OCI-LY1 (cell line): ENCODE measurements at regions not wholly inside any gene's neighbourhood (a gene's known extent, or its start where the extent isn't known, plus 50 kb on each side); places are given as distances from the start of the nearest gene placed in this dataset.

ENCODE experiments used
- EZH2 ChIP-seq: fragments of 200-600 bp; sonication (generic), shearing (Covaris generic); IDR thresholded peaks from 2 replicates; pipeline ENCODE4 v1.8.0; 2017; ENCODE audit warnings: borderline replicate concordance, mixed run types, mild to moderate bottlenecking, antibody characterized with exemption, low read length, moderate library complexity, mixed read lengths
- TF ChIP-seq, protein P1 (sequence below): fragments of 200-600 bp; sonication (generic), shearing (Covaris generic); IDR thresholded peaks from 2 replicates; pipeline ENCODE4 v1.5.1; 2017; ENCODE audit warnings: mild to moderate bottlenecking, antibody characterized with exemption, low read length, moderate library complexity, mixed read lengths

DNA sequence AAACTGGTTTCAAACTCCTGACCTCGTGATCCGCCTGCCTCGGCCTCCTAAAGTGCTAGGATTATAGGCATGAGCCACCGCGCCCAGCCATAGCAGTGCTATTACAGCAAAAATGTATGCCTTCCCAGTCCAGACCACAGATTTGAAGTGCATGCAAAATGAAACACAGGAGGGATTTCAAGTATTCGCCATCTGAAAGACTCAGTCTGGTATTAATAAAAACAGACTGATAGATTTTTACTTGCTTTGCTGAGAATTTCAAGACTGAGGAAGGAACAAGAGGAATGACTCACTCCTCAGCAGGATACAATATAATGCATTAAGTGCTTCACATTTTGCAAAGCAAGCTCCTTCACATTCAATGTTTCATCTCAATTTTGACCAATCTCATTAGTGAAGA, 134.9 kb downstream of the TMEM200A start:
- TF ChIP-seq, protein P1, sequence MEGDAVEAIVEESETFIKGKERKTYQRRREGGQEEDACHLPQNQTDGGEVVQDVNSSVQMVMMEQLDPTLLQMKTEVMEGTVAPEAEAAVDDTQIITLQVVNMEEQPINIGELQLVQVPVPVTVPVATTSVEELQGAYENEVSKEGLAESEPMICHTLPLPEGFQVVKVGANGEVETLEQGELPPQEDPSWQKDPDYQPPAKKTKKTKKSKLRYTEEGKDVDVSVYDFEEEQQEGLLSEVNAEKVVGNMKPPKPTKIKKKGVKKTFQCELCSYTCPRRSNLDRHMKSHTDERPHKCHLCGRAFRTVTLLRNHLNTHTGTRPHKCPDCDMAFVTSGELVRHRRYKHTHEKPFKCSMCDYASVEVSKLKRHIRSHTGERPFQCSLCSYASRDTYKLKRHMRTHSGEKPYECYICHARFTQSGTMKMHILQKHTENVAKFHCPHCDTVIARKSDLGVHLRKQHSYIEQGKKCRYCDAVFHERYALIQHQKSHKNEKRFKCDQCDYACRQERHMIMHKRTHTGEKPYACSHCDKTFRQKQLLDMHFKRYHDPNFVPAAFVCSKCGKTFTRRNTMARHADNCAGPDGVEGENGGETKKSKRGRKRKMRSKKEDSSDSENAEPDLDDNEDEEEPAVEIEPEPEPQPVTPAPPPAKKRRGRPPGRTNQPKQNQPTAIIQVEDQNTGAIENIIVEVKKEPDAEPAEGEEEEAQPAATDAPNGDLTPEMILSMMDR = no peak
- no peak for TF ChIP-seq EZH2
